ENCODE measurements at regions not wholly inside any gene's neighbourhood (a gene's known extent, or its start where the extent isn't known, plus 50 kb on each side); places are given as distances from the start of the nearest gene placed in this dataset.

GRCh38 chr20:21607971-21608725 lies 94.3 kb upstream of the NKX2-2 start:
- in situ Hi-C loops (cut with HindIII; ENCODE audit: low pct_ligation_motif_present, low sequenced_read_pairs): no loop called here
- TF ChIP-seq, protein P1, sequence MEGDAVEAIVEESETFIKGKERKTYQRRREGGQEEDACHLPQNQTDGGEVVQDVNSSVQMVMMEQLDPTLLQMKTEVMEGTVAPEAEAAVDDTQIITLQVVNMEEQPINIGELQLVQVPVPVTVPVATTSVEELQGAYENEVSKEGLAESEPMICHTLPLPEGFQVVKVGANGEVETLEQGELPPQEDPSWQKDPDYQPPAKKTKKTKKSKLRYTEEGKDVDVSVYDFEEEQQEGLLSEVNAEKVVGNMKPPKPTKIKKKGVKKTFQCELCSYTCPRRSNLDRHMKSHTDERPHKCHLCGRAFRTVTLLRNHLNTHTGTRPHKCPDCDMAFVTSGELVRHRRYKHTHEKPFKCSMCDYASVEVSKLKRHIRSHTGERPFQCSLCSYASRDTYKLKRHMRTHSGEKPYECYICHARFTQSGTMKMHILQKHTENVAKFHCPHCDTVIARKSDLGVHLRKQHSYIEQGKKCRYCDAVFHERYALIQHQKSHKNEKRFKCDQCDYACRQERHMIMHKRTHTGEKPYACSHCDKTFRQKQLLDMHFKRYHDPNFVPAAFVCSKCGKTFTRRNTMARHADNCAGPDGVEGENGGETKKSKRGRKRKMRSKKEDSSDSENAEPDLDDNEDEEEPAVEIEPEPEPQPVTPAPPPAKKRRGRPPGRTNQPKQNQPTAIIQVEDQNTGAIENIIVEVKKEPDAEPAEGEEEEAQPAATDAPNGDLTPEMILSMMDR (IDR thresholded peaks at IDR 0.05; ENCODE audit: low read depth, low read length, missing control alignments): no peak
- Histone ChIP-seq H3K27me3 (replicated peaks) (no peaks in the 10 kb centered on the region), H3K36me3 (replicated peaks) (no peaks in the 10 kb centered on the region), H3K27ac (no peak overlapping the region), H3K4me3 (ENCODE audit: low read depth, low read length) (no peak overlapping the region)
- no peak for DNase-seq

- in situ Hi-C loops (cut with HindIII; ENCODE audit: low pct_ligation_motif_present, low sequenced_read_pairs): no loop called here
- no peaks in the 10 kb centered on the region for H3K27me3 ChIP-seq (replicated peaks)
- no peak overlapping the region for H3K27ac ChIP-seq
- DNase-seq: no peak
- TF ChIP-seq, protein P1 (IDR thresholded peaks at IDR 0.05; ENCODE audit: low read depth, low read length, missing control alignments): no peak
- H3K4me3 ChIP-seq (ENCODE audit: low read depth, low read length): no peak overlapping the region
- H3K36me3 ChIP-seq (replicated peaks): no peaks in the 10 kb centered on the region
These were observed 87.9 kb upstream of the NKX2-2 start for GRCh38 chr20:21601799-21602198.

DNA sequence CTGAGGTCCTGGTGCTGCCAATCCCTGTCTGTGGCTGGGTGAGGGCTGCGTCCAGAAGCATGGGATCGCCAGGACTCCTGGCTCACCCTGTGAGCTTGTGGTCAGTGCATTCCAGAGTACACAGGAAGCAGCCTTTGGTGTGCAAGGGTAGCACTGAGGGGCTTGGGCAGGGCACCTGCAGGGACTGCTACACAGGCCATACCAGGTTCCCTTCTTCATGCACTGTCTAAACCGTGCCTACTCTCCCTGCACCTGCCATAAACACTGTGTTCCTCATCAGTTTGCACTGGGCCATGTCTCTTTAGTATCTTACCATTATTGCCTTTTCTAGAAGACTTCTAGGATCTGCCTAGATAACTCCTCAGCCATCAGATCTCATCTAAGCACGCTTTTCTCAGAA lies 72.8 kb upstream of the NKX2-2 start:
- H3K27me3 ChIP-seq (replicated peaks): no peaks in the 10 kb centered on the region
- in situ Hi-C loops (cut with HindIII; ENCODE audit: low pct_ligation_motif_present, low sequenced_read_pairs): no loop called here
- no peak for DNase-seq

GRCh38 chr20:21583486-21584168 lies 69.8 kb upstream of the NKX2-2 start:
- in situ Hi-C loops (cut with HindIII; ENCODE audit: low pct_ligation_motif_present, low sequenced_read_pairs): no loop called here
- no peaks in the 10 kb centered on the region for H3K27me3 ChIP-seq (replicated peaks)
- H3K36me3 ChIP-seq (replicated peaks): no peaks in the 10 kb centered on the region
- H3K4me3 ChIP-seq (ENCODE audit: low read depth, low read length): no peak overlapping the region
- H3K27ac ChIP-seq: no peak overlapping the region
- no peak for DNase-seq
- TF ChIP-seq, protein P1 (IDR thresholded peaks at IDR 0.05; ENCODE audit: low read depth, low read length, missing control alignments): no peak

More for the DNA sequence above, 72.8 kb upstream of the NKX2-2 start:
- Histone ChIP-seq H3K27ac (no peak overlapping the region), H3K36me3 (replicated peaks) (no peaks in the 10 kb centered on the region), H3K4me3 (ENCODE audit: low read depth, low read length) (no peak overlapping the region)
- TF ChIP-seq, protein P1 (IDR thresholded peaks at IDR 0.05; ENCODE audit: low read depth, low read length, missing control alignments): no peak

- no peak for DNase-seq
- H3K27me3 ChIP-seq (replicated peaks): no peaks in the 10 kb centered on the region
- in situ Hi-C loops (cut with HindIII; ENCODE audit: low pct_ligation_motif_present, low sequenced_read_pairs): no loop called here
- H3K27ac ChIP-seq: no peak overlapping the region
- no peak overlapping the region for H3K4me3 ChIP-seq (ENCODE audit: low read depth, low read length)
- TF ChIP-seq, protein P1 (IDR thresholded peaks at IDR 0.05; ENCODE audit: low read depth, low read length, missing control alignments): no peak
- H3K36me3 ChIP-seq (replicated peaks): no peaks in the 10 kb centered on the region
These were observed 63.7 kb upstream of the NKX2-2 start for GRCh38 chr20:21577551-21577950.
